ENCODE measurements at regions not wholly inside any gene's neighbourhood (a gene's known extent, or its start where the extent isn't known, plus 50 kb on each side); places are given as distances from the start of the nearest gene placed in this dataset.
A peak's percentile ranks its signal among the peaks of the same experiment; 100 is the strongest.

- intact Hi-C loops (cut with DNase I; ENCODE audit: low total_unique reads): no loop called here
- no peak overlapping the region for H3K4me3 ChIP-seq
- H3K9me3 ChIP-seq: no peaks in the 10 kb centered on the region
- WGBS, 5 donors: 78 to 87% (median 82%) methylated on average over 20 to 21 of the region's 21 CpGs
- no peaks in the 10 kb centered on the region for H3K4me1 ChIP-seq
- H3K36me3 ChIP-seq: no peaks in the 10 kb centered on the region
- H3K27ac ChIP-seq: no peak overlapping the region
- peaks cover 0 to 20% (median 0%) of the 10 kb centered on the region in 3 donors for H3K27me3 ChIP-seq
- DNase-seq: no peak
- TF ChIP-seq EP300 (IDR thresholded peaks at IDR 0.05) (no peak), POLR2AphosphoS5 (IDR thresholded peaks at IDR 0.05) (no peak), POLR2A (IDR thresholded peaks at IDR 0.05) (no peak), CTCF (IDR thresholded peaks at IDR 0.05) (no peak)
These were observed 51.2 kb upstream of the GPR31 start for GRCh38 chr6:167208819-167209576.

DNA sequence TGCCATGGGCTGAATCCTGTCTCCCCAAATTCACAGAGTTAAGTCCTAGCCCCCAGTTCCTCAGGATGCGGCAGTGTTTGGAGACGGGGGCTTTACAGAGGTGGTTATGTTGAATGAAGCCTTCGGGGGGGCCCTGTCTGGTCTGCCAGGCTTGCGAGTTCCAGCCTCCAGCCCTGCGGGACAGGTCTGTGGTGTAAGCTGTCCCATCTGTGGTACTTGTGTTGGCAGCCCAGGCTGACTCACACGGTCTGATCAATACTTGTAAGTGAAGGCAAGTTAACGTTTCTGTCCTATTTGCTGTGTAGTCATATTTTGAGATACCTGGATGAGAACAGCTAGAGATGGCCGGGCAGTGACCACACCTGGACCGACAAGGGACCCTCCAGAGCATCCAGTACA lies 51.8 kb upstream of the GPR31 start:
- H3K4me1 ChIP-seq: no peaks in the 10 kb centered on the region
- TF ChIP-seq EP300 (IDR thresholded peaks at IDR 0.05) (no peak), CTCF (IDR thresholded peaks at IDR 0.05) (no peak), POLR2AphosphoS5 (IDR thresholded peaks at IDR 0.05) (no peak), POLR2A (IDR thresholded peaks at IDR 0.05) (no peak)
- 76 to 85% (median 82%) methylated on average over 9 of the region's 9 CpGs for WGBS, 5 donors
- H3K36me3 ChIP-seq: no peaks in the 10 kb centered on the region
- peaks cover 0 to 20% (median 0%) of the 10 kb centered on the region in 3 donors for H3K27me3 ChIP-seq
- no peak overlapping the region for H3K4me3 ChIP-seq
- DNase-seq: no peak
- H3K27ac ChIP-seq: no peak overlapping the region
- H3K9me3 ChIP-seq: no peaks in the 10 kb centered on the region
- intact Hi-C loops (cut with DNase I; ENCODE audit: low total_unique reads): no loop called here

- Histone ChIP-seq H3K4me1 (no peaks in the 10 kb centered on the region), H3K36me3 (no peaks in the 10 kb centered on the region), H3K4me3 (no peak overlapping the region), H3K27me3 (peaks cover 0 to 20% (median 0%) of the 10 kb centered on the region in 3 donors), H3K9me3 (no peaks in the 10 kb centered on the region), H3K27ac (no peak overlapping the region)
- TF ChIP-seq POLR2AphosphoS5 (IDR thresholded peaks at IDR 0.05) (no peak), CTCF (IDR thresholded peaks at IDR 0.05) (no peak), POLR2A (IDR thresholded peaks at IDR 0.05) (no peak), EP300 (IDR thresholded peaks at IDR 0.05) (no peak)
- WGBS, 5 donors: 73 to 80% (median 76%) methylated on average over 19 to 23 of the region's 23 CpGs
- intact Hi-C loops (cut with DNase I; ENCODE audit: low total_unique reads): no loop called here
- peak in 1 of 2 donors; percentile 61 for DNase-seq
These were observed 52.9 kb upstream of the GPR31 start for GRCh38 chr6:167210375-167211294.

GRCh38 chr6:167211295-167211648 lies 53.5 kb upstream of the GPR31 start:
- TF ChIP-seq EP300 (IDR thresholded peaks at IDR 0.05) (no peak), POLR2A (IDR thresholded peaks at IDR 0.05) (no peak), POLR2AphosphoS5 (IDR thresholded peaks at IDR 0.05) (no peak), CTCF (IDR thresholded peaks at IDR 0.05) (no peak)
- Histone ChIP-seq H3K4me3 (no peak overlapping the region), H3K4me1 (no peaks in the 10 kb centered on the region), H3K36me3 (no peaks in the 10 kb centered on the region), H3K27ac (no peak overlapping the region), H3K27me3 (peaks cover 0 to 20% (median 0%) of the 10 kb centered on the region in 3 donors), H3K9me3 (no peaks in the 10 kb centered on the region)
- 74 to 92% (median 89%) methylated on average over 1 of the region's 1 CpG for WGBS, 5 donors
- intact Hi-C loops (cut with DNase I; ENCODE audit: low total_unique reads): no loop called here
- DNase-seq: no peak

Measured in stomach (tissue), 8 donors.